ENCODE measurements at regions not wholly inside any gene's neighbourhood (a gene's known extent, or its start where the extent isn't known, plus 50 kb on each side); places are given as distances from the start of the nearest gene placed in this dataset.

GRCh38 chr2:9741110-9741509 is 102.2 kb upstream of the TAF1B start:
- DNase-seq (no peak), ATAC-seq (no peak)
- Histone ChIP-seq H3K27me3 (no peaks in the 10 kb centered on the region), H3K36me3 (no peaks in the 10 kb centered on the region), H3K27ac (no peak overlapping the region), H3K4me1 (no peaks in the 10 kb centered on the region), H3K9me3 (no peaks in the 10 kb centered on the region), H3K4me3 (no peak overlapping the region)
- TF ChIP-seq CTCF (IDR thresholded peaks at IDR 0.05) (no peak), POLR2A (IDR thresholded peaks at IDR 0.05) (no peak)
- no CpG with 5 or more reads among the region's 6 CpGs for WGBS (ENCODE audit: insufficient coverage, low coverage, low lambda C conversion rate, missing lambda C conversion rate)
- intact Hi-C loops (cut with DNase I): no loop called here

GRCh38 chr2:9742601-9743000 is 100.7 kb upstream of the TAF1B start:
- ATAC-seq (no peak), DNase-seq (no peak)
- H3K27me3 ChIP-seq: no peaks in the 10 kb centered on the region
- no peaks in the 10 kb centered on the region for H3K4me1 ChIP-seq
- H3K36me3 ChIP-seq: no peaks in the 10 kb centered on the region
- WGBS (ENCODE audit: insufficient coverage, low coverage, low lambda C conversion rate, missing lambda C conversion rate): 13% methylated on average over 1 of the region's 5 CpGs
- no peak overlapping the region for H3K27ac ChIP-seq
- H3K4me3 ChIP-seq: no peak overlapping the region
- no peaks in the 10 kb centered on the region for H3K9me3 ChIP-seq
- no peak for TF ChIP-seq POLR2A (IDR thresholded peaks at IDR 0.05)
- no peak for TF ChIP-seq CTCF (IDR thresholded peaks at IDR 0.05)
- intact Hi-C loops (cut with DNase I): no loop called here

GRCh38 chr2:9744256-9745004 is 98.8 kb upstream of the TAF1B start:
- Histone ChIP-seq H3K4me3 (no peak overlapping the region), H3K27ac (no peak overlapping the region), H3K27me3 (no peaks in the 10 kb centered on the region), H3K9me3 (no peaks in the 10 kb centered on the region), H3K36me3 (no peaks in the 10 kb centered on the region), H3K4me1 (no peaks in the 10 kb centered on the region)
- intact Hi-C loops (cut with DNase I): no loop called here
- 35% methylated on average over 3 of the region's 12 CpGs for WGBS (ENCODE audit: insufficient coverage, low coverage, low lambda C conversion rate, missing lambda C conversion rate)
- DNase-seq: no peak
- no peak for ATAC-seq
- TF ChIP-seq POLR2A (IDR thresholded peaks at IDR 0.05) (no peak), CTCF (IDR thresholded peaks at IDR 0.05) (no peak)

- H3K4me3 ChIP-seq: no peak overlapping the region
- intact Hi-C loops (cut with DNase I): no loop called here
- WGBS (ENCODE audit: insufficient coverage, low coverage, low lambda C conversion rate, missing lambda C conversion rate): 49% methylated on average over 3 of the region's 3 CpGs
- no peaks in the 10 kb centered on the region for H3K27me3 ChIP-seq
- no peaks in the 10 kb centered on the region for H3K9me3 ChIP-seq
- DNase-seq: no peak
- TF ChIP-seq CTCF (IDR thresholded peaks at IDR 0.05) (no peak), POLR2A (IDR thresholded peaks at IDR 0.05) (no peak)
- no peak overlapping the region for H3K27ac ChIP-seq
- no peaks in the 10 kb centered on the region for H3K36me3 ChIP-seq
- ATAC-seq: no peak
- no peaks in the 10 kb centered on the region for H3K4me1 ChIP-seq
These were observed 97.9 kb upstream of the TAF1B start for GRCh38 chr2:9745153-9745899.

Measured in right lobe of liver (tissue), 6 donors.